ENCODE measurements at regions not wholly inside any gene's neighbourhood (a gene's known extent, or its start where the extent isn't known, plus 50 kb on each side); places are given as distances from the start of the nearest gene placed in this dataset.

DNA sequence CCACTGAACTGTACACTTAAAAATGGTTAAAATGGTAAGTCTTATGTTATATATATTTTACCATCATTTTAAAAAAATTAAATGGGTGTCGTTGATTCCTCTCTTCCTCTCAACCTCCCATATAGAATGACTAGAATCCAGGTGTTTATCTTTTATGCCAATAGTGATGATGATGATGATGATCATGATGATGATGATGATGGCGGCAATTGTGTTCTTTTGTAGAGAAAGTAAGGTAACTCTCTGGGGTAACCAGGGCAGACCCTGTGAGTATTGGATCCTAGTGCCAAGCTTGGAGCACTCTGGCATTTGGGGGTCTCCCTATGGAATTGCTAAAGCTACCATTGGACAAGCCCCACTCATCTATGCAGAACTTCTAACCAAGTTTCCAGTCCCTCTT, 113.6 kb downstream of the GLI2 start:
- DNase-seq (ENCODE audit: insufficient read length, low spot score, missing footprints) = no peak
- Histone ChIP-seq H3K27me3 (ENCODE audit: insufficient read depth, low read length) (no peaks in the 10 kb centered on the region), H3K4me2 (ENCODE audit: insufficient read depth, low read length) (no peak overlapping the region), H3K9me3 (ENCODE audit: low read depth, low read length) (no peaks in the 10 kb centered on the region), H3K4me3 (ENCODE audit: insufficient read depth, low read length) (no peak overlapping the region), H3K27ac (ENCODE audit: low read depth, low read length) (no peak overlapping the region), H4K20me1 (ENCODE audit: insufficient read depth, low read length) (peaks cover 17% of the 10 kb centered on the region), H3K36me3 (ENCODE audit: insufficient read depth, low read length) (peaks cover 6% of the 10 kb centered on the region), H3K79me2 (ENCODE audit: insufficient read depth, low read length) (peaks cover 30% of the 10 kb centered on the region), H3K4me1 (ENCODE audit: insufficient read depth, low read length) (no peaks in the 10 kb centered on the region), H2AFZ (ENCODE audit: low read length) (no peak overlapping the region)
- TF ChIP-seq, protein P1, sequence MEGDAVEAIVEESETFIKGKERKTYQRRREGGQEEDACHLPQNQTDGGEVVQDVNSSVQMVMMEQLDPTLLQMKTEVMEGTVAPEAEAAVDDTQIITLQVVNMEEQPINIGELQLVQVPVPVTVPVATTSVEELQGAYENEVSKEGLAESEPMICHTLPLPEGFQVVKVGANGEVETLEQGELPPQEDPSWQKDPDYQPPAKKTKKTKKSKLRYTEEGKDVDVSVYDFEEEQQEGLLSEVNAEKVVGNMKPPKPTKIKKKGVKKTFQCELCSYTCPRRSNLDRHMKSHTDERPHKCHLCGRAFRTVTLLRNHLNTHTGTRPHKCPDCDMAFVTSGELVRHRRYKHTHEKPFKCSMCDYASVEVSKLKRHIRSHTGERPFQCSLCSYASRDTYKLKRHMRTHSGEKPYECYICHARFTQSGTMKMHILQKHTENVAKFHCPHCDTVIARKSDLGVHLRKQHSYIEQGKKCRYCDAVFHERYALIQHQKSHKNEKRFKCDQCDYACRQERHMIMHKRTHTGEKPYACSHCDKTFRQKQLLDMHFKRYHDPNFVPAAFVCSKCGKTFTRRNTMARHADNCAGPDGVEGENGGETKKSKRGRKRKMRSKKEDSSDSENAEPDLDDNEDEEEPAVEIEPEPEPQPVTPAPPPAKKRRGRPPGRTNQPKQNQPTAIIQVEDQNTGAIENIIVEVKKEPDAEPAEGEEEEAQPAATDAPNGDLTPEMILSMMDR (IDR thresholded peaks at IDR 0.05; ENCODE audit: extremely low read depth, low read depth, low read length) = no peak

DNA sequence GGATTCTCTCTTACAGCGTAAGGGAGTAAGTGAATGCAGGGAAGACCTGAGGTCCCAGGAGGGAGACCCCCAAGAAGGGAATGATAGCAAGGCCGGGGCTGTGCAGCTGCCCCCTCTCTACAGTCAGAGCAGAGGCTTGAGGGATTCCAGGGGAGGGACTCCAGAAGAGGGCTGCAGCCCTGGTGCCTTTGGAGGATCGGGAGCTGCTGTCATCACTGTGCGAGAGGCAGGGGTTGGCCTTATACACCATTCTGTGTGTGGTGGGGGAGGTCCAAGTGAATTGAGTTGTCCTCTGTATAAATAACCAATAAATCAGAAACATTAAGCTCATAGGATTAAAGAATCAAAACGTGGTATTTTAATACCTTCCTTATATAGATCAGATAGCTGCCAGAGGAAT, 114.9 kb downstream of the GLI2 start:
- no peak overlapping the region for H3K4me3 ChIP-seq (ENCODE audit: insufficient read depth, low read length)
- peaks cover 20% of the 10 kb centered on the region for H3K79me2 ChIP-seq (ENCODE audit: insufficient read depth, low read length)
- no peaks in the 10 kb centered on the region for H3K9me3 ChIP-seq (ENCODE audit: low read depth, low read length)
- TF ChIP-seq, protein P1 (IDR thresholded peaks at IDR 0.05; ENCODE audit: extremely low read depth, low read depth, low read length) = no peak
- H2AFZ ChIP-seq (ENCODE audit: low read length) = no peak overlapping the region
- peaks cover 6% of the 10 kb centered on the region for H3K36me3 ChIP-seq (ENCODE audit: insufficient read depth, low read length)
- peak; percentile 43 for DNase-seq (ENCODE audit: insufficient read length, low spot score, missing footprints)
- H3K4me2 ChIP-seq (ENCODE audit: insufficient read depth, low read length) = no peak overlapping the region
- no peaks in the 10 kb centered on the region for H3K27me3 ChIP-seq (ENCODE audit: insufficient read depth, low read length)
- H4K20me1 ChIP-seq (ENCODE audit: insufficient read depth, low read length) = peaks cover 19% of the 10 kb centered on the region
- no peak overlapping the region for H3K27ac ChIP-seq (ENCODE audit: low read depth, low read length)
- no peaks in the 10 kb centered on the region for H3K4me1 ChIP-seq (ENCODE audit: insufficient read depth, low read length)

DNA sequence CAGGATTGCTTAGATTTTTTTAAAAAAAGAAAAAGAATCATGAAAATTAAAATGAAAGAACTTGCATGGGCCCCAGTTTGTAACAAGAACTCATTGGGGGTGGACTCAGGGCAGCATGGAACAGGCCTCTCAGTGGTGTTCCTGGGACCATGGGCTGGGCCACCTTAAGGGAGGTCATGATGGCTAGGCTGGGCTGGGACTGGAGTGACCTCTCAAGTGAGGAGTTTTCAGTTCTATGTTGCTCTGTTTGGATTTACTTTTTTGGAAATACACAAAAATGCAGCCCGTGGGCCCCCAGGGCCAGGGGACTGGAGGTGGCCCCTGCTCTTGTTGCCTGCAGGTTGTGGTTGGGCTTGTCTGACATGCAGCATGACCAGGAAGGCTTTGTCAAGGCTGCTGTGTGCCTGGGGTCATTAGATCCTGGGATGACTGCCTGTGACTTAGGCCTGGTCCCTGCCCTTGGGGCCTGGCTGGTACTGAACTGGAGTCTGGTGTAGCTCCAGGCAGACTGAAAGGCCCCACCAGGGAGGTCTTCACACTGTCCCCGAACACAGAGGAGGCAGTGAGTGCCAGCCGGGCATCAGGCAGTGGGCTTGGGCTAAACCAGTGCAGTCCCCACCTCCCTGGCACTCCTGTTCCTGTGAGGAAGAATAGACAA, 115.6 kb downstream of the GLI2 start:
- DNase-seq (ENCODE audit: insufficient read length, low spot score, missing footprints) = no peak
- no peaks in the 10 kb centered on the region for H3K27me3 ChIP-seq (ENCODE audit: insufficient read depth, low read length)
- peaks cover 15% of the 10 kb centered on the region for H3K79me2 ChIP-seq (ENCODE audit: insufficient read depth, low read length)
- TF ChIP-seq, protein P1 (IDR thresholded peaks at IDR 0.05; ENCODE audit: extremely low read depth, low read depth, low read length) = no peak
- H3K36me3 ChIP-seq (ENCODE audit: insufficient read depth, low read length) = peaks cover 6% of the 10 kb centered on the region
- H3K4me3 ChIP-seq (ENCODE audit: insufficient read depth, low read length) = no peak overlapping the region
- no peak overlapping the region for H3K4me2 ChIP-seq (ENCODE audit: insufficient read depth, low read length)
- no peak overlapping the region for H3K27ac ChIP-seq (ENCODE audit: low read depth, low read length)
- peaks cover 23% of the 10 kb centered on the region for H4K20me1 ChIP-seq (ENCODE audit: insufficient read depth, low read length)
- H3K4me1 ChIP-seq (ENCODE audit: insufficient read depth, low read length) = no peaks in the 10 kb centered on the region
- no peaks in the 10 kb centered on the region for H3K9me3 ChIP-seq (ENCODE audit: low read depth, low read length)
- H2AFZ ChIP-seq (ENCODE audit: low read length) = no peak overlapping the region

DNA sequence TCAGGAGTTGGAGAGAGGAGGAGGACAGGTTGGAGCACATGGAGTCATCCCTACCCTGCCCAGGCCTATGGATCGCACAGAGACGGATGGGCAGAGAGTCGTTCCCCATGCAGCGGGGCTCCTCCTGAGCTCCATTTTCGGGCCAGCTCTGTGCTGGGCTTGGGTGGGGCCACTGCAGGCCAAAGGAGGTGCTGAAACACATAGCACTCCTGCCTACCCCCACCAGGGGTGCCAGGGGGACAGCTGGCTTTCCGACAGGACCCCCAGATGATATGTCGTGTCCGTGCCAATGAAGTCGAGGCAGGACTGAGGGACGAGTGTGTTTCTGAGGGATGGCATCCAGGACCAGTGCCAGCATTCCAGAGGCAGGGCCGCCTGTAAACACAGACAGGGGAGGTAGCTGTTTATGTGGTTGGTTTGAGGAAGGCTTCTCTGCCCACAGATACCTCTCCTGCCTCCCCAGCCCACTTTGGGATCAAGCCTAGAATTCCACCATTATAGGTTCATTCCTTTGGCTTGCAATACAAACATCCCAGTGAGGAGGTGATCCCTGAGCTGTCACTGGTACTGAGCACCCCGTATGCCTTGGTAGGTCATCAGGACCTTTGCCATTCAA, 116.6 kb downstream of the GLI2 start:
- H3K4me1 ChIP-seq (ENCODE audit: insufficient read depth, low read length) = no peaks in the 10 kb centered on the region
- peaks cover 6% of the 10 kb centered on the region for H3K36me3 ChIP-seq (ENCODE audit: insufficient read depth, low read length)
- peaks cover 11% of the 10 kb centered on the region for H3K79me2 ChIP-seq (ENCODE audit: insufficient read depth, low read length)
- H3K27me3 ChIP-seq (ENCODE audit: insufficient read depth, low read length) = no peaks in the 10 kb centered on the region
- no peaks in the 10 kb centered on the region for H3K9me3 ChIP-seq (ENCODE audit: low read depth, low read length)
- H2AFZ ChIP-seq (ENCODE audit: low read length) = no peak overlapping the region
- H3K27ac ChIP-seq (ENCODE audit: low read depth, low read length) = no peak overlapping the region
- peak; percentile 67 for DNase-seq (ENCODE audit: insufficient read length, low spot score, missing footprints)
- H3K4me3 ChIP-seq (ENCODE audit: insufficient read depth, low read length) = no peak overlapping the region
- peaks cover 28% of the 10 kb centered on the region for H4K20me1 ChIP-seq (ENCODE audit: insufficient read depth, low read length)
- no peak overlapping the region for H3K4me2 ChIP-seq (ENCODE audit: insufficient read depth, low read length)
- TF ChIP-seq, protein P1 (IDR thresholded peaks at IDR 0.05; ENCODE audit: extremely low read depth, low read depth, low read length) = no peak

All from osteoblast (primary cell).